ENCODE measurements at regions not wholly inside any gene's neighbourhood (a gene's known extent, or its start where the extent isn't known, plus 50 kb on each side); places are given as distances from the start of the nearest gene placed in this dataset.
"Not testable (repeated sequence)": the region's sequence is repeated elsewhere in the genome, so short reads cannot be mapped to it uniquely, and the experiment has no call there.

DNA sequence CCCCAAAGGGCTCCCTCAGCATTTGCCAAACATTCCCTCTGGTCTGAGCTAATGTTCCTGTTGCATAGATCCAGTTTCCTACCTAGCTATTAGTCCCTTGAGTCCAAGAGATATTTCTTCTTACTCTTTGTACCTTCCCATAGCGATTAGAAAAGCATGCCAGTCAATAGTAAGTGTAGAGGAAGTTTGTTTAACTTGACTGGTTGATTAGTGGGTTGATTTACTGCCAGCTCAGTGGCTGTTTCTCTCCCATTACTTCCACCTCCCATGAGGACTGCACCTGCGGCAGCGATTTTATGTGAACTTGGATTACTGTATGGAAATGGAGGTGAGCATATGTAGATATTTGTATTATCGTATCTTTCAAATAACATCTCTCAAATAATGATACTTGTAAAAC, 1748.4 kb upstream of the CELF4 start:
- no peak for DNase-seq (ENCODE audit: low spot score)

DNA sequence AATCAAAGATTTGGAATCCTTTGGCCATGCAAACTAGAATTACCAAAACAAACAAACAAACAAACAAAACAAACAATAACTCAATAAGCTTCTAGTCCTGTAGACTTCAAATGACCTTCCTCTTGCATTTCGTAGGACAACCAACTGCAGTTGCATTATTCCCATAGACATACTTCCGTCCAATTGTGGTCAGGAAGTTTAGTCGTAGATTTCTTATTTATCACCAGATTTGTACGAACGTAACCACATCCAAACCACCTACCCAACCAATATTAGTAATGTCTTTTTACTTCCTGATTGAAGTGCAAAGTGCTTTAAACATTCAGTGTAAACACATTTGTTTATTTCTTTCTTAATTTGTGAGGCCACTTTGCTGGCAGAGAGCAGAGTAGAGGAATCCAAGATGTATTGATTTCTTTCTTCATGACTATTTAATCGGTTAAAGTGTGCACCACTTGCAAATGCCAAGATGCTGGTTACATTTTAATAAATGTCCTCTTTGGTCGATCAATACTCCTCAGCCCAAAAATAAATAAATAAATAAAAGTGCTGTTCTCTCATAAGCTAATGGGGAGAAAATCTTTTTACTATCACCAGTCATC, 1745.6 kb upstream of the CELF4 start:
- DNase-seq (ENCODE audit: low spot score) = no peak

GRCh38 chr18:39308931-39309521, 1743.4 kb upstream of the CELF4 start:
- not testable (repeated sequence) for DNase-seq (ENCODE audit: low spot score)

GRCh38 chr18:39305766-39306165, 1740.2 kb upstream of the CELF4 start:
- no peak for DNase-seq (ENCODE audit: low spot score)

GRCh38 chr18:39302481-39302880, 1736.9 kb upstream of the CELF4 start:
- DNase-seq (ENCODE audit: low spot score) = no peak

GRCh38 chr18:39299152-39299551, 1733.6 kb upstream of the CELF4 start:
- DNase-seq (ENCODE audit: low spot score) = no peak

DNA sequence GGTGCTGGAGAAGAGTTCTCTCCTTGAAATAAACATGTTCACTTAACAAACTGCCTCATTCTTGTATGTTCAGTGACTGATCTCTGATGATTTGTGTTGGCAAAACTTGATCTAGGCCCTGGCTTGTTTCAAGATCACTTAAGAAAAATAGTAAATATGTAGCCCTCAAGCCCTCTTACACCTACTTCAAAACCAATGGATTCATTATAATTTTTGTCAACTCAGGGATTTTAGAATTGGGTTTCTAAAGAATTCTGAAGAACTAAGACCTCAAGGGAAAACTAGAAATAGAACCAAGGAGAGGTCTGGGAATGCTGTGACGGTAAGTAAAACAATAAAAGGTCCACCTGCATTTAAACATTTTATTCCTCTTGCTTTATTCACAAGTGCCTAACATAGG, 1731.6 kb upstream of the CELF4 start:
- no peak for DNase-seq (ENCODE audit: low spot score)

DNA sequence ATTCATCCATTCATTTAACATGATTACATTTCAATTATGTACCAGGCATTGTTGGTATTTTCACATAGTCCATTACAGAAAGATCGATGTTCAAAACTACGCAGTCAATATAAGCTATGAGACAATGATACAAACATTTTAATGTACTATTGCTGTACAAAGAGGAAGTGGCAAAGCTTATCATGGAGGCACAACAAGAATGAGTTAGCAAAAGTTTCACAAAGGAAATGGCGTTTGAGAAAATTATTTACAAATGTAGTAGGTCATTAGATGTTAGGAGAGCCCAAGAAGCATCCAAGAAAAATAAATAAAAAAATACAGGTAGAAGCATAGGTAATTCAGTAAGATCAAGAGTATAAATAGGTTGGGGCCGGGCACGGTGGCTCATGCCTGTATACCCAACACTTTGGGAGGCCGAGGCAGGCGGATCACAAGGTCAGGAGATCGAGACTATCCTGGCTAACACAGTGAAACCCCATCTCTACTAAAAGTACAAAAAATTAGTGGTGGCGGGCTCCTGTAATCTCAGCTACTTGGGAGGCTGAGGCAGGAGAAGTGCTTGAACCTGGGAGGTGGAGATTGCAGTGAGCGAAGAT, 1730.8 kb upstream of the CELF4 start:
- DNase-seq (ENCODE audit: low spot score) = no peak

DNA sequence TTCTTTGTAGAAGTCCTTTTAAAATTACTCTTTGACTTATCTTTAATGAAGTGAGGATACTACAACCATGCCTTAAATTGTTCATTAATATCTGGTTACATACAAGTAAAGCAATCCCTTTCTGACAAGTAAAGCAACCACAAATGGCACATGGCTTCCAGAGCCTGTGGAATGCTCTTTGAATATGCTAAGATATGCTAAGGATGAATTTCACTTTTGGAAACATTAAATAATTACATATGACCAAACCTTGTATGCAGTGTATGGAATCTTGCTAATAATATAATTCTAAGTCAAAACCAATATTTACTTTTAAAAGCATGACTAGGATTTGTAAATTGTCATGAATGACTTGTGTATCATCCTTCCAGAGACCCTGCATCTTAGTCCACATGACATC, 1711.2 kb upstream of the CELF4 start:
- no peak for DNase-seq (ENCODE audit: low spot score)

DNA sequence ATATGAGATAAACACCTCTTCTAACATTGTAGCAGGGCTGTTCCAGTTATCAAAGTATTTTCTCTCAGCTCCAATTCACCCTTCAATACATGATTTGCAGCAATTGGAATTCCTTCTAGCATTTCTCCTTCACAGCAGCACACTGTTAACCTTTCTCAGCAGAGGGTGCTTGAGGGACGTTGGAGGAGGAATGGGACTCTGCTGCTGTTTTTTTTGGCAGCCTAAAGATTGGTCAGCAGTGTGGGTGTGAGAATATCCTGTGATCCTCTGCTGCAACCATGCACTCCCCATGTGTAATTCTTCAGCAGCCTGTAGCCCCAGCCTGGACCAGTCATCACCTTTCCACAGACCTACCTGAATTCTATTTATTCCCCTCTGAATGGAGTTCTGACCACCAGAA, 1708.9 kb upstream of the CELF4 start:
- DNase-seq (ENCODE audit: low spot score) = no peak

DNA sequence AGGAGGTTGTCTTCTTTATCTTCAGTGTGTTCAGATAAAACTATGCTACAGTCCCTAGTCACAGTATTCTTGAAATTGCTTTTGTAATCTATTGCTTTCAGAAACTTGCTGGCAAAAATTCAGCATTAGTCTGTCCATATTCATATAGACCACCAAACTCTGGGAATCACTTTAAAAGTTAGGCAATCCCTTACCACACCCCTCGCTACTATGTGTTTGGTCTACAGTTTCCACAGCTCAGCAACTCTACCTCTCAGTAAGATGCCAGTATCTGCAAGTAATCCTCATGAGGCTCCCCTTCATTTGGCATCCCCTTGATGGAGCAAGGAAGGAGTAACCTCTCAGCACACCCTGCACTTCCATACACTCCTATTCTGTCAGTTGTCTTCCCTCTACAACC, 1706.6 kb upstream of the CELF4 start:
- no peak for DNase-seq (ENCODE audit: low spot score)

GRCh38 chr18:39271654-39272053, 1706.1 kb upstream of the CELF4 start:
- no peak for DNase-seq (ENCODE audit: low spot score)

DNA sequence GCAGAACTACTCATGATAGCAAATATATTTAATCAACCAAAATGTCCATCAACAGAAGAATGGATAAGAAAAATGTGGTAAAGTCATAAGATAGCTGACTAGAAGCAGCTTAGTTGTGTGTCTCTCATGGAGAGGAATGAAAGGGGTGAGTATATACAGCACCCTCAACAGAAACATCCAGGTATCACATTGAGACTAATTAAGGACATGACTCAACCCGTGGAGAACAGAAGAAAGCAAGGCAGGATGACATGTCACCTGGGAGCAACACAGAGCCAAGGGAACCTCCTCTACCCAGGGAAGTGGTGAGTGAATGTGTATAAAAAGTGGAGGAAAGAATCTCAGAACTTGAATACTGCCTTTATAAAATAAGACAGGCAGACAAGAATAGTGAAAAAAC, 1695.0 kb upstream of the CELF4 start:
- DNase-seq (ENCODE audit: low spot score) = no peak

GRCh38 chr18:39259736-39260135, 1694.1 kb upstream of the CELF4 start:
- DNase-seq (ENCODE audit: low spot score) = no peak

GRCh38 chr18:39244242-39244641, 1678.6 kb upstream of the CELF4 start:
- peak; percentile 11 for DNase-seq (ENCODE audit: low spot score)

DNA sequence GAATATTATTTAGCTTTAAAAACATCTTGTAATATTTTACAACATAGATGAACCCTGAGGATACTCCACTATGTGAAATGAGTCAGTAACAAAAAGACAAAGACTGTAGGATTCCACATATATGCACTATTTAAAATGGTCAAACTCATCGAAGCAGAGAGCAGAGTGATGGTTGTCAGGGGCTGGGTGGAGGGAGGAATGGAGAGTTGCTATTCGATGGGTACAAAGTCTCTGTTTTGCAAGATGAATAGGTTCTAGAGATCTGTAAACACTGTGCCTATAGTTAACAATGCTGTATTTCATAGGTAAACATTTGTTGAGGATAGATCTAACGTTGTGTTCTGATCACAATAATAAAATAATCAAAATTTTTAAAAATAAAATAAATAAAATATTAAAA, 1675.9 kb upstream of the CELF4 start:
- DNase-seq (ENCODE audit: low spot score) = no peak

DNA sequence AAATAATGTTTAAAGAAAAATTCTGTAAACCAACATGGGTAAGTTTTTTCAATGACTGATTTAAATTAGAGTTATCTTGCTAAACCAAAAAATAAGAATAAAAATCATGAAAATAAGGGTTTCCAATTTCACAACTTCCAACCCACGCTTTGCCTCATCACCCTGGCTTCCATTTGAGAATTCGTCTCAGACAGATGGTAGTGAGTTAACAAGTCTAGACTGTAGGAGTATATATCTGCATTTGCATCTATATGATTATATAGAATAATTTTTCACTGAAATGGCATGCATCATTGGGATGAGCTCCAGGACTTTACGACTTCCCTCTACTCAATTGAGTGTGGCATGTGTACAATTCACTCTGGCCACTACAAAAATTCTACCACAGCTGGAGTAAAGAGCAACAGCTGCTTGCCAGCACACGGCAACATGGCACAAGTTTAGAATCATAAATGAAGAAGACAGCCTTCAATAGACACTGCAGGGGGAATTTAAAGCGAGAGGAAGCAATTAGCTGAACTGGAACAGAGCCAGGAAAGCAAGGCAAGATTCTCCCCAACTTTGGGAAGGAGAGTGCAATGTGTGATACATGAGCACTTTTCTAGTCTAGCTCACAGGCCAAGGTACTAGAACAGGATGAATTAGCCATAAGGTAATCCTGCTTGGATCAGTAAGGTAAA, 1673.5 kb upstream of the CELF4 start:
- no peak for DNase-seq (ENCODE audit: low spot score)

- no peak for DNase-seq (ENCODE audit: low spot score)
Measured at GRCh38 chr18:39235118-39235719, 1669.6 kb upstream of the CELF4 start.

DNA sequence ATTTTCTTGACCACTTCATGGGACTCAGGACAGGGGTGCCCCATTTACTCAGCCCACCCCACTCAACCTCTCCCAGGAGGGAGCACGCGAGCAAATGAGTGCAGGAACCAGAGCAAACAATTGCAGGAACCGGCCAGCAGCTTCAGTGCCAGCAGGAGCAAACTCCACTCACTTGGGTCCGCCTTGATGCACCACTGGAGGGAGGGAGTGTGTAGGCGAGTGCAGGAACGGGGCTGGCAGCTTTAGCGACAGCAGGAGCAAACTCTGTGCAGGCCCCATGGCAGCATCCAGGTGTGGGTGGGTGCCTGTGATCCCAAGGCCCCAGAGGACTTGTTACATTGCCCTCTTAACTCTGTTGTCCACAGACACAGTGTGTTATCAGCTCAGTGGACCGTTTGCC, 1667.3 kb upstream of the CELF4 start:
- DNase-seq (ENCODE audit: low spot score) = no peak

GRCh38 chr18:39232490-39232889, 1666.9 kb upstream of the CELF4 start:
- DNase-seq (ENCODE audit: low spot score) = no peak

- no peak for DNase-seq (ENCODE audit: low spot score)
Measured at GRCh38 chr18:39230086-39230803, 1664.6 kb upstream of the CELF4 start.

- DNase-seq (ENCODE audit: low spot score) = not testable (repeated sequence)
Measured at GRCh38 chr18:39227769-39228168, 1662.2 kb upstream of the CELF4 start.
